Immature natural killer cell (primary cell): ENCODE measurements at regions not wholly inside any gene's neighbourhood (a gene's known extent, or its start where the extent isn't known, plus 50 kb on each side); places are given as distances from the start of the nearest gene placed in this dataset.

Source experiments
- DNase-seq, 3 donors: peaks; one replicate each; pipeline ENCODE4 v3.0.0; 2022; ENCODE audit warnings: mixed read lengths in 1 of 3
- H3K27ac Mint-ChIP-seq, 6 donors: one replicate each; pipeline ENCODE4 v1.8.0; 2020; ENCODE audit warnings: mixed read lengths in 6 of 6, mild to moderate bottlenecking in 5 of 6, inconsistent platforms in 4 of 6, moderate library complexity in 3 of 6
- H3K27me3 Mint-ChIP-seq, 3 donors: one replicate each; pipeline ENCODE4 v1.8.0; 2020 to 2021; ENCODE audit warnings: low read depth in 3 of 3, mild to moderate bottlenecking in 3 of 3, mixed read lengths in 3 of 3, moderate library complexity in 3 of 3, inconsistent platforms in 1 of 3
- H3K36me3 Mint-ChIP-seq, 3 donors: one replicate each; pipeline ENCODE4 v1.8.0; 2020; ENCODE audit warnings: mixed read lengths in 3 of 3, inconsistent platforms in 2 of 3, mild to moderate bottlenecking in 2 of 3
- H3K4me1 Mint-ChIP-seq, 2 donors: one replicate each; pipeline ENCODE4 v1.8.0; 2020; ENCODE audit warnings: inconsistent platforms in 2 of 2, mild to moderate bottlenecking in 2 of 2, mixed read lengths in 2 of 2, moderate library complexity in 1 of 2
- H3K4me3 Mint-ChIP-seq, 5 donors: one replicate each; pipeline ENCODE4 v1.8.0; 2020; ENCODE audit warnings: mild to moderate bottlenecking in 5 of 5, mixed read lengths in 5 of 5, inconsistent platforms in 3 of 5, moderate library complexity in 3 of 5
- H3K9me3 Mint-ChIP-seq, 6 donors: one replicate each; pipeline ENCODE4 v1.8.0; 2020; ENCODE audit warnings: mild to moderate bottlenecking in 6 of 6, mixed read lengths in 6 of 6, inconsistent platforms in 4 of 6, moderate library complexity in 3 of 6

- H3K27me3 Mint-ChIP-seq: peaks cover 2 to 3% (median 2%) of the 10 kb centered on the region in 3 donors
- no peak for DNase-seq
- H3K4me3 Mint-ChIP-seq: no peak overlapping the region
- no peaks in the 10 kb centered on the region for H3K4me1 Mint-ChIP-seq
- H3K27ac Mint-ChIP-seq: no peak overlapping the region
- peaks cover 0 to 2% (median under 1%) of the 10 kb centered on the region in 6 donors for H3K9me3 Mint-ChIP-seq
- no peaks in the 10 kb centered on the region for H3K36me3 Mint-ChIP-seq
Observed at GRCh38 chr10:28930514-28931495, 253.5 kb downstream of the BAMBI start.

GRCh38 chr10:28935061-28935460 lies 257.7 kb downstream of the BAMBI start:
- Mint-ChIP-seq H3K4me1 (no peaks in the 10 kb centered on the region), H3K27me3 (peaks cover 0 to 4% (median 0%) of the 10 kb centered on the region in 3 donors), H3K4me3 (no peak overlapping the region), H3K27ac (no peak overlapping the region), H3K36me3 (no peaks in the 10 kb centered on the region), H3K9me3 (peaks cover 0 to 2% (median 0%) of the 10 kb centered on the region in 6 donors)
- DNase-seq: no peak

- H3K4me3 Mint-ChIP-seq: no peak overlapping the region
- H3K4me1 Mint-ChIP-seq: no peaks in the 10 kb centered on the region
- no peak overlapping the region for H3K27ac Mint-ChIP-seq
- H3K27me3 Mint-ChIP-seq: peaks cover 0 to 3% (median 3%) of the 10 kb centered on the region in 3 donors
- peaks cover 0 to 2% (median 0%) of the 10 kb centered on the region in 6 donors for H3K9me3 Mint-ChIP-seq
- DNase-seq: no peak
- no peaks in the 10 kb centered on the region for H3K36me3 Mint-ChIP-seq
Observed at GRCh38 chr10:28937959-28938358, 260.6 kb downstream of the BAMBI start.

GRCh38 chr10:28938745-28939144 lies 261.4 kb downstream of the BAMBI start:
- Mint-ChIP-seq H3K36me3 (no peaks in the 10 kb centered on the region), H3K4me1 (no peaks in the 10 kb centered on the region), H3K9me3 (peaks cover 0 to 2% (median 0%) of the 10 kb centered on the region in 6 donors), H3K27ac (no peak overlapping the region), H3K27me3 (peaks cover 0 to 3% (median 3%) of the 10 kb centered on the region in 3 donors), H3K4me3 (no peak overlapping the region)
- no peak for DNase-seq

DNA sequence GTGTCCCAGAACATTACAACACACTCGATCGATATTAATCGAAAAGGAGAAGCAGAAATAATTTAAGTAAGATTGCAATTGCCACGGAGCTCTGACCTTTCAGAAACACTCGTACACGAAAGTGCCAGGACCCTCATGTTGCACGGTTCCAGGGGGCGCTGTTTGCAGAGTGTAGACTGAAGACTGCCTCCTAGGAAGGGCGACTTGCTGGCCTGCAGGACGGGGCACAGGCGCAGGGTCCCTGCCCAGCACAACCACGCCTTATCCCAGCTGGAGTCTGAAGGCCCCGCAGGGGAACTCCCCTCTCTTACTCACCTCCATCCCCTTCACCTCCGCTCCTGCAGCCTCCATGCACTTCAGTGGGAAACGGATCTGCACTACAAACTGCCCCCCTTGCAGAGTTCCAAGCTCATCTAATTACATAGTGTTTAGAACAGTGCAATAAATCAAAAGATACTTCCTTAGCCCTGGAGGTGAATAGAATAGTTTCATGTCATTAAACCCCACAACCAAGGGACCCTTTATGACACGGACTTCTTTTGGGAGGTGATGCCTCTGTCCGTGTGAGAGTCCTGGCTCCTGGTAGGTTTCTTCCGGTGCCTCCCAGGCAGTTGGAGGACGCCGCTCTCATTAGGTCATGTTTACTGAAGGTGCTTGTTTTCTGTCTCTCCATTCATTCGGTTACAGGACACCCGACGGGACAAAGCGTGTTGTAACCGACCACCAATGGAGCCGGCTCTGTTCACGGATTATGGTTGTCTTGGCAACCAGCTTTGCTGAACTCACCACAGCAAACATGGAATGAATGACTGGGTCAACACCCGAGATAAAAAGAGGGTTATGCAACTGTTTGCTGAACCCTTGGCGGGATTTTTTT lies 262.2 kb downstream of the BAMBI start:
- no peak overlapping the region for H3K4me3 Mint-ChIP-seq
- H3K36me3 Mint-ChIP-seq: no peaks in the 10 kb centered on the region
- H3K9me3 Mint-ChIP-seq: peaks cover 0 to 2% (median 0%) of the 10 kb centered on the region in 6 donors
- no peaks in the 10 kb centered on the region for H3K4me1 Mint-ChIP-seq
- H3K27me3 Mint-ChIP-seq: peaks cover 0 to 3% (median 3%) of the 10 kb centered on the region in 3 donors
- DNase-seq: no peak
- H3K27ac Mint-ChIP-seq: no peak overlapping the region

DNA sequence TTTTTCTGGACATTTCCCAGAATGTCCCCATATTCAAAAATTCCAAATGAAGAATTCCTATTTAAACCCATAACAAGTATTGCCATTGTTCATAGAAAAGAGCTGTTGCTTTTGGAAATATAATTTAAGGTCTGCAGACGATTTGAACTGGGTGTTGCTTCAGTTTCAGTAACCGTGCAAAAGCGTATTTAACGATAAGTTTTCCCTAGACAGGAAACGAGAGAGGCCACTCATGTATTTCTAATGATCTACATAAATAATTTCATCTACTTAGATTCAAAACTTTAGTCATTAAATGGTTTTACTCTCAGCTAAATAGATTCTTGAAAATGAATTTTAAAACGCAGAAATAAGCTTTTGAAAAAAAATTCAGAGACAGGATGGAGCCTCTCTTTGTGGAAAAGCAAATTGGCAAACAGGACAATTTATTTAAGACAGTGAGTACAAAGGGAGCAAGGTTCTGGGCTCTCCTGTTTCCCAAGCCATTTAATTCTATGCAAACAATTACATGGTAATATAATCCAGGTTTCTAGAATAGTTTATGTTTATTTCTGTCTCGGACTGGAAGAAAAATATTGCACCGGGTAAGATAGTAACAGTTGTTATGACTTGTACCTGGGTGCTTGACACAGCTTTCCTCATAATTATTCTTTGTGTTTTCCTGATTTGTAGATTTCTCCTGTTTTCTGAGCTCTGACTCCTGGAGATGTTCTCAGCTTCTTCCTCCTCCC lies 263.0 kb downstream of the BAMBI start:
- Mint-ChIP-seq H3K27ac (no peak overlapping the region), H3K9me3 (peaks cover 0 to 2% (median 0%) of the 10 kb centered on the region in 6 donors), H3K4me1 (no peaks in the 10 kb centered on the region), H3K27me3 (peaks cover 0 to 3% (median 3%) of the 10 kb centered on the region in 3 donors), H3K4me3 (no peak overlapping the region), H3K36me3 (no peaks in the 10 kb centered on the region)
- DNase-seq: no peak

DNA sequence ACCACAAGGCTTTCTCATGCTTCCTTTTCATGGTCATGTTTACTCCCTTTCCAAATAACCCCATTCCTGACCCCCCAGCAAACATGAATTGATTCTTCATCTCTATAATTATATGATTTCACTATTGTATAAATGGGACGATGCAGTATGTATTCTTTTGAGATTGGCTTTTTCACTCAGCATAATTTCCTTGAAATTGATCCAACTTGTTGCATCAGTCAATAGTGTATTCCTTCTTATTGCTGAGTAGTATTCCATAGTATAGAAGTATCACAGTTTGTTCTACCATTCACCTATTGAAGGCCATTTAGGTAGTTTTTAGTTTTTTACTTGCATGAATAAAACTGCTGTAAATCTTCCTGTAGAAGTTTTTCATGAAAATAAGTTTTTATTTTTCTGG lies 264.7 kb downstream of the BAMBI start:
- H3K27me3 Mint-ChIP-seq: peaks cover 0 to 6% (median 3%) of the 10 kb centered on the region in 3 donors
- no peak for DNase-seq
- peaks cover 0 to 2% (median 0%) of the 10 kb centered on the region in 6 donors for H3K9me3 Mint-ChIP-seq
- H3K4me3 Mint-ChIP-seq: no peak overlapping the region
- H3K36me3 Mint-ChIP-seq: no peaks in the 10 kb centered on the region
- H3K4me1 Mint-ChIP-seq: no peaks in the 10 kb centered on the region
- no peak overlapping the region for H3K27ac Mint-ChIP-seq

DNA sequence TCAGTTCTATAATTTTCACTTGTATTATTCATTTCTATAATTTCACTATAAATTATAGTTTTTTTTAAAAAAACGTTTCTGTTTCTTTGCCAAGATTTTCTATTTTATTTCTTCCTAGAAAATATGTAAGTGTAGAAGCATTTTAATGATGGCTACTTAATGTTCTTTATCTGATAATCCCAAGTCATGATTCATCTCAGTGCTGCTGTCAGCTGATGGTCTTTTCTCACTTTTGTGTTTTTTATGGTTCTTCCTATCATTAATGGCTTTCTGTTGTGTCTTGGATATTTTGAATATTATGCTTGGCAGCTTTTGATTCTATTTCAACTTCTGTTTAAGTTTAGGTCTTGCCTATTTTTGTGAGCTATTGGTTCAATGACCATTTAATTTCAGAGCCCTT lies 268.6 kb downstream of the BAMBI start:
- Mint-ChIP-seq H3K36me3 (no peaks in the 10 kb centered on the region), H3K27me3 (peaks cover 0 to 4% (median 1%) of the 10 kb centered on the region in 3 donors), H3K4me3 (no peak overlapping the region), H3K9me3 (no peaks in the 10 kb centered on the region), H3K4me1 (no peaks in the 10 kb centered on the region), H3K27ac (no peak overlapping the region)
- DNase-seq: no peak

- no peak for DNase-seq
- Mint-ChIP-seq H3K27ac (no peak overlapping the region), H3K4me1 (no peaks in the 10 kb centered on the region), H3K27me3 (peaks cover 0 to 4% (median 1%) of the 10 kb centered on the region in 3 donors), H3K4me3 (no peak overlapping the region), H3K36me3 (no peaks in the 10 kb centered on the region), H3K9me3 (no peaks in the 10 kb centered on the region)
Observed at GRCh38 chr10:28946479-28946878, 269.2 kb downstream of the BAMBI start.

- H3K4me3 Mint-ChIP-seq: no peak overlapping the region
- no peaks in the 10 kb centered on the region for H3K9me3 Mint-ChIP-seq
- no peak for DNase-seq
- no peaks in the 10 kb centered on the region for H3K36me3 Mint-ChIP-seq
- H3K27me3 Mint-ChIP-seq: peaks cover 0 to 4% (median 1%) of the 10 kb centered on the region in 3 donors
- no peaks in the 10 kb centered on the region for H3K4me1 Mint-ChIP-seq
- H3K27ac Mint-ChIP-seq: no peak overlapping the region
Observed at GRCh38 chr10:28947171-28947570, 269.9 kb downstream of the BAMBI start.

- H3K9me3 Mint-ChIP-seq: peaks cover 0 to under 1% (median 0%) of the 10 kb centered on the region in 6 donors
- no peak overlapping the region for H3K4me3 Mint-ChIP-seq
- no peaks in the 10 kb centered on the region for H3K36me3 Mint-ChIP-seq
- H3K27me3 Mint-ChIP-seq: peaks cover 0 to 5% (median 1%) of the 10 kb centered on the region in 3 donors
- DNase-seq: no peak
- H3K4me1 Mint-ChIP-seq: no peaks in the 10 kb centered on the region
- H3K27ac Mint-ChIP-seq: no peak overlapping the region
Observed at GRCh38 chr10:28948046-28948445, 270.7 kb downstream of the BAMBI start.

DNA sequence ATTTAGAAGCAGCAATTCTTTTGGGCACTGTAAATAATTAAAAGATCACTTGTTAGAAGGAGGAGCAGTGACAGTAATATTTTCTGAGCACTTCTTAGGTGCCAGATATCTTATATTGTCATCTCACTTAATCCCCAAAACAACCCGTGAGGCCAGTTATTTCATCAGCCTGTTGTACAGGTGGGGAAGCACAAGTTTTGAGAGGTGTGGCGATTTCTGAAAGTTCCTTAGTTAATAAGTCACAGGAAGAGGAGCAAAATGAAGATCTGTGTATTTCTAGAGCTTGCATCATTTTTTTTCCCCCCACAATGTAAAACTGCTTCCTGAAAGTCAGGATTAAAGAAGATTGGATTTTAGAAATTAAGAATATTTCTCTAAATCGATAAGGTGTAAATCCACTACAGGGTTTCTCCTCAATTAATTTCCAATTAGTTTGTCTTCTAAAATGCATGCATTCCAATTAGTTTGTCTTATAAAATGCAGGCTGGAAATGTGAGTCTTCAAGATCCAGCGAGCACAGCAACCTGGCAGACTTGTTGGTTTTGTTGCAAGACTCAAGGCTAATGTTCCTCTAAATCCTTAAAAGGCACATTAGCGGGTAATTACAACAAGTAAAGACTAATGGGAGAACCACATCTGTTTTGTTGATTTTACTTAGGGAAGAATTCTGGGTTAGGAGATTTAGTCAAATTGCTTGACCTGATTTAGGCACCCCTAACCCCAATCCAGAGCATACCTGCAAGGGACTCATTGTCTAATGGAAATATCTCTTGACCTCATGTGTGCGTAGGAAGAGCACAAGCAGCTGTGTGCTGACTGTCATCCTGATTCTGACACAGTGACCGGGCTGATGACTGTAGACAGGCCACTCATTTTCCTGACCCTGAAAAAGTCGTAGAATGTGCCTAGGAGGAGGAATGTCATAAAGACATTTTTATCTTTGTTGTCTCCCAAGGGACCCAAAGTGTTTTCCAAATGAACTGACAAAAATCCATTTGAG lies 272.0 kb downstream of the BAMBI start:
- H3K27me3 Mint-ChIP-seq: peaks cover 0 to 7% (median 1%) of the 10 kb centered on the region in 3 donors
- H3K4me3 Mint-ChIP-seq: no peak overlapping the region
- DNase-seq: no peak
- peaks cover 0 to 8% (median under 1%) of the 10 kb centered on the region in 6 donors for H3K9me3 Mint-ChIP-seq
- H3K4me1 Mint-ChIP-seq: no peaks in the 10 kb centered on the region
- no peak overlapping the region for H3K27ac Mint-ChIP-seq
- H3K36me3 Mint-ChIP-seq: no peaks in the 10 kb centered on the region
